LNCAP (cell line): ENCODE measurements at regions not wholly inside any gene's neighbourhood (a gene's known extent, or its start where the extent isn't known, plus 50 kb on each side); places are given as distances from the start of the nearest gene placed in this dataset.

Source experiments
- TF ChIP-seq, protein P1 (sequence below): fragments of 450-650 bp; IDR thresholded peaks from 2 replicates; pipeline ENCODE4 v1.5.1; 2017; ENCODE audit warnings: mild to moderate bottlenecking

DNA sequence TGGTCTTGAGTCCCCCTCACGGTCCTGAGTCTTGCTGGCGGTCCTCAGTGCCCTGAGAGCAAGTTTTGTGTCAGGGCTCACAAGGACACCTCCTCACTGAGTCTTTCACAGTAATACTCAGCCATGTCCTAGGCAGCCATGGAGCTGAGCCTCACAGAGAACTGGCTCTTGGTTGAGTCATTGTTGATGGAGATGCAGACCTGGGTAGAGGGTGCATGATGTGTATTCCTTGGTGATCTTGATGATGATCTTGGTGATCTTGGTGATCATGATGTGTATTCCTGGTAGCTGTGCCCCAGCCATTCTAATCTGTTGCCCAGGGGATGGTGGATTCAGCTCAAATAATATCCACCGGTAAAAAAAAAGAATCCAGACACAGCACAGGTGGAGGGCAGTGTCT is 495.4 kb downstream of the TMEM121 start:
- TF ChIP-seq, protein P1, sequence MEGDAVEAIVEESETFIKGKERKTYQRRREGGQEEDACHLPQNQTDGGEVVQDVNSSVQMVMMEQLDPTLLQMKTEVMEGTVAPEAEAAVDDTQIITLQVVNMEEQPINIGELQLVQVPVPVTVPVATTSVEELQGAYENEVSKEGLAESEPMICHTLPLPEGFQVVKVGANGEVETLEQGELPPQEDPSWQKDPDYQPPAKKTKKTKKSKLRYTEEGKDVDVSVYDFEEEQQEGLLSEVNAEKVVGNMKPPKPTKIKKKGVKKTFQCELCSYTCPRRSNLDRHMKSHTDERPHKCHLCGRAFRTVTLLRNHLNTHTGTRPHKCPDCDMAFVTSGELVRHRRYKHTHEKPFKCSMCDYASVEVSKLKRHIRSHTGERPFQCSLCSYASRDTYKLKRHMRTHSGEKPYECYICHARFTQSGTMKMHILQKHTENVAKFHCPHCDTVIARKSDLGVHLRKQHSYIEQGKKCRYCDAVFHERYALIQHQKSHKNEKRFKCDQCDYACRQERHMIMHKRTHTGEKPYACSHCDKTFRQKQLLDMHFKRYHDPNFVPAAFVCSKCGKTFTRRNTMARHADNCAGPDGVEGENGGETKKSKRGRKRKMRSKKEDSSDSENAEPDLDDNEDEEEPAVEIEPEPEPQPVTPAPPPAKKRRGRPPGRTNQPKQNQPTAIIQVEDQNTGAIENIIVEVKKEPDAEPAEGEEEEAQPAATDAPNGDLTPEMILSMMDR: no peak

DNA sequence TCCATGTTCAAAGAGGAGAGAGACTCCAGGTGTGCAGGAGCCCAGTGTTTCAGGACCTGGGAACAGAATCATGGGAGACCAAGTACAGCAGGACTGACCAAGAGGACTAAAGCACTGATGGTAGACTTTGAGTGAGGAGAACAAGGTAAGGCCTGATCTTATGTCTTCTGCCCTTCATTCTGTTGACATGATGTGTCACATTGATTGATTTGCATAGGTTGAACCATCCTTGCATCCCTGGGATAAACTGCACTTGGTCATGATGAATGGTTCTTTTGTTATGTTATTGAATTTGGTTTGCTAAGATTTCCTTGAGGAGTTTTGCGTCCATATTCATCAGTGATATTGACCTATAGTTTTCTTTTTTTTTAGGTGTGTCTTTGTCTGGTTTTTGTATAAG is 497.0 kb downstream of the TMEM121 start:
- TF ChIP-seq, protein P1: no peak

DNA sequence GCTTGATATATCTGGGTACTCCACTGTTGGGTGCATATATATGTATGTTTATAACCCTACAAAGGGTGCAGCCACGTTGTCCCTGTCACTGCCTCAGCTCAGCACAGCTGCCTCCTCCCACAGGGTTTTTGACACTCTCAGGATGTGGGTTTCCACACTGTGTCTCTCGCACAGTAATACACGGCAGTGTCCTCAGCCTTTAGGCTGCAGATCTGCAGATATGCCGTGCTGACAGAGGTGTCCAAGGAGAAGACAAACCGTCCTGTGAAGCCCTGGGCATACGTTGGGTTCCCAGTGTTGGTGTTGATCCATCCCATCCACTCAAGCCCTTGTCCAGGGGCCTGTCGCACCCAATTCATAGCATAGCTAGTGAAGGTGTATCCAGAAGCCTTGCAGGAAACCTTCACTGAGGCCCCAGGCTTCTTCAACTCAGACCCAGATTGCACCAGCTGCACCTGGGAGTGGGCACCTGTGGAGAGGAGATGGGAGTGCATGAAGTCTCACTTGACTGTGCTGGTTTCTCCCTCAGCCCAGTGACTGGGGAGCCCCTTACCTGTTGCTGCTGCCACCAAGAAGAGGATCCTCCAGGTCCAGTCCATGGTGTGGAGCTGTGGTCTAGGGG is 498.7 kb downstream of the TMEM121 start:
- TF ChIP-seq, protein P1: no peak

DNA sequence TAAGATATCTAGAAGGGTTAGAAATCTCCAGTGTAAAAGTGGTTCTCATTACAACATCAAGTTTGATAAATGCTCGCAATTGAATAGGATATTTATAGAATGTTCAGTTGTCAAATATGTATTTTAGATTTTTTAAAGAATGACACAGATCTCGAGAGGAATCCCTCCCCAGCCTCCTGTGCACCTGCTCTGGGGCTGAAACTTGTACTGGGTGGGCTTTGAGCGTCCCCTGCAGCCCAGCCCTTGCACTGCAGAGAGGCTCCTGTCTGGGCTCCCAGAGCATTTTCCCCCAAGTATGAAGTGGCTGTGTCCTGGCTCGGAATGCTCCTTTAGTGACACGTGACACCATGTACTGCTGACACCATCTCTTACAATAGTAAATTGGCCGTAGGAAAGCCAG is 499.6 kb downstream of the TMEM121 start:
- TF ChIP-seq, protein P1: no peak

DNA sequence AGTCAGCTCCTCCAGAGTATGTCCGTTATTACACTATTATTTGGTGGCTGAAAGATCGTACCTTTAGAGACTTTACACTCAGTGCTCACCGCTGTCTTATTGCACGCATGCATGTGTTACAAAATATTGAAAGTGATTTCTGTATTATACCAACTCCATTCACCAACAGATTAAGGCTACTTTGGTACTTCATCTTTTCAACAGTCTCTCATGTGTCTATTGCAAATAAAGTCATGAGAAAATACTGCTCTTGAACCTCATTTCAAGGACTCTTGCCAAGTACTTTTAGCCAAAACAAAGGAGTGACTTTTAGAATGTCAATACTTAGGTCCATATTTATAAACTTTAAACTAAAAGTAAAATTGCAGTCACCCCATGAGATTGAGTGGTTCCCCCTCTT is 503.6 kb downstream of the TMEM121 start:
- TF ChIP-seq, protein P1: no peak

DNA sequence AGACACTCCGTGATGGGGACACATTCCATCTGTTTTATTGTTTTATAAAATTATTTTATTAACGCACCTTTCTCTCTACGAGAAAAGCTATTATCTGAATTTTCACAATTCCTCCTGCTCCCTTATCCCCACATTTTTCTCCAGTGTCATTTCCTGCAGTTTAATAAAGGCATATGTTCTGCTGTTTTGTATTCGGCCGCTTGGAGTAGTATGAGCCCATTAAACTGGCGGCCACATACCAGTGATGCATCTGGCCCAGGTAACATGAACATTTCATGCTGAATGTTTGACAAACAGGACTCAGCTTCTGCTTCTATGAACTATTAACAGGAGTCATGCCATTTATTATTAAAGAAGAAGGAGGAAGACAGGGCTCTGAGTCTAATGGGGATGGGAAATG is 511.0 kb downstream of the TMEM121 start:
- TF ChIP-seq, protein P1: peak; percentile 58

DNA sequence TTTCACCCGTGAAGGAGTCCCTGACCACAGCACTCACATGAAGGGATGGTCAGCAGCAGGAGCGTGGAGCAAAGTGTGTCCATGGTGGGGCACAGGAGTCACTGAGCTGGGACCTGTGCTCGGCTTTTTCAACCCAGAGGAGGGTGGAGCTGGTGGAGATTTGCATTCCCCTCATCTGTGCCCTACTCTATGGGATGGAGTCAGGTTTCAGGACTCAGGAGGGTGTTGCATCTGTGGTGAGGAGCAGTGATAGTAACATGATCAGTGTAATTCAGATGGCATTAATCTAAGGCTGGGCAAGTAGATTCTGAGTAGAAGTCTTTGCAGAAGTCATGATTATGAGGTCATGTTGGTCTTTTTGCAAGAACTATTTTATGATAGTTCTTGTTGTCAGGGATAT is 511.9 kb downstream of the TMEM121 start:
- TF ChIP-seq, protein P1: no peak

DNA sequence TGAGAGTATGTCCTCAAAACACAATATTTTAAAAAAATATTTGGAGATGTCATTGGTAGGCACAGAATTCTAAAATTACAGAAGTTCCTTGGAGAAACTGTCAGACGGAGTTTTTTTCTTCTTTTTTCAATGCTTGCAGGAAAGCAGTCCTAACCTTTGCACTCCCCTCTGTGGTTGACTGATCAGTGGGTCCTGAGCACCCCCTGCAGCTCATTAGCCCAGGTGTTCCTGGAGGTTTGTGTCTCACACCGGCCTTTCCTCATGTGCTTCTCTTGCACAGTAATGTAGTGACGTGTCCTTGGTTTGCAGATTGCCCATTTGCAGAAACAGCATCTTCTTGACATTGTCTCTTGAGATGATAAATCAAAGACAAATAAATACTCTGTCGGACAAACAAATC is 513.0 kb downstream of the TMEM121 start:
- TF ChIP-seq, protein P1: peak; percentile 63
